Trophoblast cell (in vitro differentiated cells and primary cell): ENCODE measurements at regions not wholly inside any gene's neighbourhood (a gene's known extent, or its start where the extent isn't known, plus 50 kb on each side); places are given as distances from the start of the nearest gene placed in this dataset.
A peak's percentile ranks its signal among the peaks of the same experiment; 100 is the strongest.

ENCODE experiments used
- DNase-seq, 2 donors: peaks; one replicate each; pipeline ENCODE4 v3.0.0-alpha.2; 2016
- H2AFZ ChIP-seq: 2 replicates; pipeline ENCODE4 v1.6.1; 2013; ENCODE audit warnings: low read length, moderate library complexity, mild to moderate bottlenecking; ENCODE audit not compliant: insufficient read depth, poor library complexity
- H2AK5ac ChIP-seq: 2 replicates; pipeline ENCODE4 v1.6.1; 2013; ENCODE audit warnings: mild to moderate bottlenecking, low read length
- H2BK120ac ChIP-seq: 2 replicates; pipeline ENCODE4 v1.6.1; 2013; ENCODE audit warnings: low read length, mild to moderate bottlenecking, moderate library complexity; ENCODE audit not compliant: insufficient read depth, poor library complexity
- H2BK12ac ChIP-seq: 2 replicates; pipeline ENCODE4 v1.6.1; 2013; ENCODE audit warnings: mild to moderate bottlenecking, low read length, moderate library complexity
- H2BK5ac ChIP-seq: 2 replicates; pipeline ENCODE4 v1.6.1; 2013; ENCODE audit warnings: low read length, low read depth, moderate library complexity, mild to moderate bottlenecking; ENCODE audit not compliant: poor library complexity
- H3K14ac ChIP-seq: 2 replicates; pipeline ENCODE4 v1.6.1; 2013; ENCODE audit warnings: mild to moderate bottlenecking, low read length
- H3K18ac ChIP-seq: 2 replicates; pipeline ENCODE4 v1.6.1; 2013; ENCODE audit warnings: mild to moderate bottlenecking, low read length
- H3K23ac ChIP-seq: 2 replicates; pipeline ENCODE4 v1.6.1; 2013; ENCODE audit warnings: low read length
- H3K27ac ChIP-seq: 2 replicates; pipeline ENCODE4 v1.5.1; 2013; ENCODE audit warnings: low read depth, mild to moderate bottlenecking, inconsistent platforms, low read length, moderate library complexity
- H3K27me3 ChIP-seq: 2 replicates; pipeline ENCODE4 v1.6.1; 2013; ENCODE audit warnings: inconsistent platforms, mild to moderate bottlenecking, low read length, moderate library complexity; ENCODE audit not compliant: insufficient read depth
- H3K36me3 ChIP-seq, 2 experiments: 1 replicate in 1 of 2; 2 replicates in 1 of 2; pipeline ENCODE4 v1.6.1; 2013; ENCODE audit warnings: low read length in 2 of 2, mild to moderate bottlenecking in 2 of 2, moderate library complexity in 1 of 2; ENCODE audit not compliant: insufficient read depth in 2 of 2, control insufficient read depth in 1 of 2
- H3K4ac ChIP-seq: 2 replicates; pipeline ENCODE4 v1.6.1; 2013; ENCODE audit warnings: low read depth, mild to moderate bottlenecking, low read length, moderate library complexity
- H3K4me1 ChIP-seq, 2 experiments: 1 replicate in 1 of 2; 2 replicates in 1 of 2; pipeline ENCODE4 v1.6.1; 2013; ENCODE audit warnings: low read length in 2 of 2, mild to moderate bottlenecking in 2 of 2, moderate library complexity in 1 of 2; ENCODE audit not compliant: insufficient read depth in 2 of 2, control insufficient read depth in 1 of 2
- H3K4me2 ChIP-seq: 2 replicates; pipeline ENCODE4 v1.6.1; 2013; ENCODE audit warnings: inconsistent platforms, mild to moderate bottlenecking, low read length, moderate library complexity
- H3K4me3 ChIP-seq: 2 replicates; pipeline ENCODE4 v1.5.1; 2013; ENCODE audit warnings: mild to moderate bottlenecking, low read depth, low read length, inconsistent platforms
- H3K79me1 ChIP-seq: one replicate; pipeline ENCODE4 v1.6.1; 2013; ENCODE audit warnings: low read length
- H3K79me2 ChIP-seq: 2 replicates; pipeline ENCODE4 v1.6.1; 2013; ENCODE audit warnings: low read length, mild to moderate bottlenecking; ENCODE audit not compliant: control insufficient read depth, insufficient read depth, poor library complexity
- H3K9ac ChIP-seq: 2 replicates; pipeline ENCODE4 v1.6.1; 2013; ENCODE audit warnings: mild to moderate bottlenecking, low read length
- H3K9me3 ChIP-seq: 2 replicates; pipeline ENCODE4 v1.6.1; 2013; ENCODE audit warnings: low read depth, mild to moderate bottlenecking, control low read depth, inconsistent platforms, low read length; ENCODE audit not compliant: insufficient read depth
- H4K12ac ChIP-seq: 2 replicates; pipeline ENCODE4 v1.6.1; 2013; ENCODE audit warnings: low read depth, mild to moderate bottlenecking, low read length, moderate library complexity
- H4K8ac ChIP-seq: 2 replicates; pipeline ENCODE4 v1.6.1; 2013; ENCODE audit warnings: low read depth, mild to moderate bottlenecking, low read length, moderate library complexity
- H4K91ac ChIP-seq: one replicate; pipeline ENCODE4 v1.6.1; 2013; ENCODE audit warnings: low read depth, mild to moderate bottlenecking, low read length, moderate library complexity
- WGBS: extraction: QIAGEN DNeasy Blood & Tissue Kit; methylation state at CpG from one replicate; pipeline ENCODE4 v1.1.7; 2013; ENCODE audit warnings: missing lambda C conversion rate; ENCODE audit not compliant: insufficient read length, insufficient coverage; ENCODE audit errors: extremely low coverage; 5-methylcytosine and 5-hydroxymethylcytosine counted together

GRCh38 chr18:11327391-11328009 lies 178.1 kb upstream of the PIEZO2 start:
- Histone ChIP-seq H4K8ac (no peak overlapping the region), H2BK12ac (no peak overlapping the region), H3K18ac (no peak overlapping the region), H4K91ac (no peak overlapping the region), H2AK5ac (no peak overlapping the region), H3K4me1 (peaks cover 0 to 4% of the 10 kb centered on the region in 2 experiments), H3K4me2 (no peak overlapping the region), H4K12ac (no peak overlapping the region), H3K9me3 (no peaks in the 10 kb centered on the region), H3K79me1 (no peaks in the 10 kb centered on the region), H3K27me3 (no peaks in the 10 kb centered on the region), H3K9ac (no peak overlapping the region), H3K4ac (no peak overlapping the region), H3K27ac (no peak overlapping the region), H2BK120ac (no peak overlapping the region), H3K36me3 (no peaks in the 10 kb centered on the region), H3K79me2 (no peaks in the 10 kb centered on the region), H3K14ac (no peak overlapping the region), H2BK5ac (no peak overlapping the region), H3K23ac (no peak overlapping the region), H2AFZ (no peak overlapping the region), H3K4me3 (no peak overlapping the region)
- no peak for DNase-seq
- no CpG with 5 or more reads among the region's 4 CpGs for WGBS

- Histone ChIP-seq H3K27me3 (no peaks in the 10 kb centered on the region), H2AFZ (no peak overlapping the region), H3K4me3 (no peak overlapping the region), H3K9ac (no peak overlapping the region), H2BK12ac (no peak overlapping the region), H3K27ac (no peak overlapping the region), H3K79me2 (no peaks in the 10 kb centered on the region), H3K9me3 (no peaks in the 10 kb centered on the region), H4K8ac (no peak overlapping the region), H4K12ac (no peak overlapping the region), H2BK120ac (no peak overlapping the region), H3K23ac (no peak overlapping the region), H3K4ac (no peak overlapping the region), H4K91ac (no peak overlapping the region), H2BK5ac (no peak overlapping the region), H3K4me1 (peaks cover 0 to 4% of the 10 kb centered on the region in 2 experiments), H3K79me1 (no peaks in the 10 kb centered on the region), H3K36me3 (no peaks in the 10 kb centered on the region), H3K4me2 (no peak overlapping the region), H3K18ac (no peak overlapping the region), H2AK5ac (no peak overlapping the region), H3K14ac (no peak overlapping the region)
- no CpG with 5 or more reads among the region's 4 CpGs for WGBS
- peak; percentile 43 to 77 for DNase-seq
Observed at GRCh38 chr18:11324956-11325882, 175.8 kb upstream of the PIEZO2 start.

- H3K79me2 ChIP-seq, result no peaks in the 10 kb centered on the region
Observed at GRCh38 chr18:11324510-11324909, 175.1 kb upstream of the PIEZO2 start.

GRCh38 chr18:11323359-11323819 lies 174.0 kb upstream of the PIEZO2 start:
- H4K12ac ChIP-seq, result no peak overlapping the region
- peak; percentile 74 to 90 for DNase-seq
- H3K23ac ChIP-seq, result no peak overlapping the region
- H3K4me1 ChIP-seq, result peaks cover 0 to 4% of the 10 kb centered on the region in 2 experiments
- H2BK120ac ChIP-seq, result no peak overlapping the region
- no peak overlapping the region for H3K4me2 ChIP-seq
- no peaks in the 10 kb centered on the region for H3K9me3 ChIP-seq
- no peak overlapping the region for H3K18ac ChIP-seq
- no peak overlapping the region for H3K4me3 ChIP-seq
- H3K36me3 ChIP-seq, result no peaks in the 10 kb centered on the region
- H3K4ac ChIP-seq, result no peak overlapping the region
- WGBS, result no CpG with 5 or more reads among the region's 11 CpGs
- H3K27me3 ChIP-seq, result no peaks in the 10 kb centered on the region
- no peaks in the 10 kb centered on the region for H3K79me2 ChIP-seq
- H4K8ac ChIP-seq, result no peak overlapping the region
- H3K27ac ChIP-seq, result no peak overlapping the region
- no peak overlapping the region for H2AK5ac ChIP-seq
- no peak overlapping the region for H2AFZ ChIP-seq
- H3K9ac ChIP-seq, result no peak overlapping the region
- H2BK12ac ChIP-seq, result no peak overlapping the region
- no peaks in the 10 kb centered on the region for H3K79me1 ChIP-seq
- no peak overlapping the region for H2BK5ac ChIP-seq
- H3K14ac ChIP-seq, result no peak overlapping the region
- H4K91ac ChIP-seq, result no peak overlapping the region

More at GRCh38 chr18:11324510-11324909, 175.1 kb upstream of the PIEZO2 start:
- H3K4ac ChIP-seq, result no peak overlapping the region
- H4K8ac ChIP-seq, result no peak overlapping the region
- H3K9me3 ChIP-seq, result no peaks in the 10 kb centered on the region
- no peak overlapping the region for H4K12ac ChIP-seq
- no peaks in the 10 kb centered on the region for H3K79me1 ChIP-seq
- H3K4me2 ChIP-seq, result no peak overlapping the region
- no peak overlapping the region for H3K4me3 ChIP-seq
- no peak overlapping the region for H2AK5ac ChIP-seq
- H2BK5ac ChIP-seq, result no peak overlapping the region
- no peak overlapping the region for H3K14ac ChIP-seq
- no peak overlapping the region for H3K9ac ChIP-seq
- no peak for DNase-seq
- no peak overlapping the region for H3K23ac ChIP-seq
- H3K27ac ChIP-seq, result no peak overlapping the region
- H3K36me3 ChIP-seq, result no peaks in the 10 kb centered on the region
- WGBS, result no CpG with 5 or more reads among the region's 2 CpGs
- H4K91ac ChIP-seq, result no peak overlapping the region
- peaks cover 0 to 4% of the 10 kb centered on the region in 2 experiments for H3K4me1 ChIP-seq
- H3K18ac ChIP-seq, result no peak overlapping the region
- H2AFZ ChIP-seq, result no peak overlapping the region
- no peak overlapping the region for H2BK120ac ChIP-seq
- H3K27me3 ChIP-seq, result no peaks in the 10 kb centered on the region
- no peak overlapping the region for H2BK12ac ChIP-seq
